ENCODE measurements at regions not wholly inside any gene's neighbourhood (a gene's known extent, or its start where the extent isn't known, plus 50 kb on each side); places are given as distances from the start of the nearest gene placed in this dataset.
"Not testable (repeated sequence)": the region's sequence is repeated elsewhere in the genome, so short reads cannot be mapped to it uniquely, and the experiment has no call there.

DNA sequence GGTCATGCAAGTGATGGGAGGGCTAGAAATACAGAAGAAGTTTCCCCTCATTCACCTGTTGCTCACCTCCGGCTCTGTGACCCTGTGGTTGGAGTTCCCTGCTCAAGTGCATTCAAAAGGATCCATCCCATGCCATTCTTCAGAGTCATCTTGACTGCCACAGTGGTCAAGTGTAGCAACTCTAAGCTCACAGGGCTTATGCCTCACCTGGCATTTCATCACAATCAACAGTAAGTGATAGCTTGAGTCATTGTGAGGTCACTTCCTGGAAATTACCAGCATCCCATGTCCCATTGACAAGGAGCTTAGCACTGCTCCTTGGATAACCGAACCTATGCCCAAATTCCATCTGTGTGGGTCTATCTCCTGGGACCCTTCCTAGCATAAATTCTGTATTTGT is 55.6 kb downstream of the OR4C45 start:
- DNase-seq (ENCODE audit: low spot score): no peak

DNA sequence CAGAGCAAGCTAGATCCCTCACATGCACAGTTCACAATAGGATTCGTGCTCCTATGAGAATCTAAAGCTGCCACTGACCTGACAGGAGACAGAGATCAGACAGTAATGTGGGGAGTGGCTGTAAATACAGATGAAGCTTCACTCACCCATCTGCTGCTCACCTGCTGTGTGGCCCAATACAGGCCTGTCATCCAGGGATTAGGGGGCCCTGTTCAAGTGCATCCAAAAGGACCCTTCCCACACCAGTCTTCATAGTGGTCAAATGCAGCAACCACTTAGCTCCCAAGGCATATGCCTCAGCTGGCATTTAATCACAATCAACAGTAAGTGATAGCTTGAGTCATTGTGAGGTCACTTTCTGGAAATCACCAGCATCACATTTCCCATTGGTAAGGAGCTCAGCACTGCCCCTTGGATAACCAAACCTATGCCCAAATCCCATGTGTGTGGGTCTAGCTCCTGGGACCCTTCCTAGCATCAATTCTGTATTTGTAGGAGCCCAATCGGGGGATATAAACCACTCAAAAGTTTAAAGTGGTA is 65.6 kb downstream of the OR4C45 start:
- no peak for DNase-seq (ENCODE audit: low spot score)

DNA sequence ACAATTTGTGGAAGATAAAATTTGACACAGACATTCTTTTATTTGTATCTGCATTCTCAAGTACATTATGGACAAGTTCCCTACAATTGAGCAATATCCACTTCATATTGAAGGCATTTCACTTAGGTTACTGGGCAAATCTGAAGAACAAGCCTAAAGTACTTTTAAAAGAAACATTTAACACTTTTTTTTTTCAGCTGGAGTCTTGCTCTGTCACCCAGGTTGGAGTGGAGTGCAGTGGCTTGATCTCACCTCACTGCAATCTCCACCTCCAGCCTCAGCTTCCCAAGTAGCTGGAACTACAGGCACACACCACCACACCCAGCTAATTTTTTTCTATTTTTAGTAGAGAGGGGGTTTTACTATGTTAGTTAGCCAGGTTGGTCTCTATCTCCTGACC is 70.2 kb downstream of the OR4C45 start:
- no peak for DNase-seq (ENCODE audit: low spot score)

DNA sequence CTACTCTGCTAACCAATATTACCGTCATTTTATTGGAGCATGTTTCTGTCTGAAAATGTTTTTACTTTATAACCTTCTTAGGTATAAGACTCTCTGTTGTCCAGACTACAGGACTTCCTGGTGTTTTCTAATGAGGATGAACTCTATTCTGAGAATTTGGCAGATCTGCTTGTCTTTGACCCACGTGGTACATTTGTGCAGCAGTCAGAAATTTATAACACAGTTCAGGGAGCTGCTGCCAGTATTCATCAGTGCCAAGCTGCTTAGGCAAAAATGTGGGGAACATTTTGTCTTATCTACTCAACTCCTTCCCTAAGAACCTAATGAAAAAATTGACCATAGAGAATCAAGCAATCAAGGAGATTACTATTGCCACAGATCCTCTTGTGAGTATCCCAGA is 108.0 kb downstream of the OR4C45 start:
- peak; percentile 11 for DNase-seq (ENCODE audit: low spot score)

DNA sequence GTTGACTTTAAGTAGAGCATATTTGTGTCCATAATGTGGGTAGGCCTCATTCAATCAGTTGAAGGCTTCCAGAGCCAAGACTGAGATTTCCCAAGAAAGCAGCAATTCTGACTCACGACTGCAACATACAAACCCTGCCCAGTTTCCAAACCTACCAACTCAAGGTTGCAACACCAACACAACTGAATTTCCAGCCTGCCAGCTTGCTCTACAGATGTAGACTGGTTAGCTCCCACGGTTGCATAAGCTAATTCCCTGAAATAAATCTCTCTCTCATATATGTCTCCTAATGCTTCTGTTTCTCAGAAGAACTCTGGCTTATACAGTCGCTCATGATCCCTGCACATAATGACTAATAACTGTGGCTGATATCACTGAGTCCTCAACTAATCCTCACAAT is 113.6 kb downstream of the OR4C45 start:
- DNase-seq (ENCODE audit: low spot score): not testable (repeated sequence)

DNA sequence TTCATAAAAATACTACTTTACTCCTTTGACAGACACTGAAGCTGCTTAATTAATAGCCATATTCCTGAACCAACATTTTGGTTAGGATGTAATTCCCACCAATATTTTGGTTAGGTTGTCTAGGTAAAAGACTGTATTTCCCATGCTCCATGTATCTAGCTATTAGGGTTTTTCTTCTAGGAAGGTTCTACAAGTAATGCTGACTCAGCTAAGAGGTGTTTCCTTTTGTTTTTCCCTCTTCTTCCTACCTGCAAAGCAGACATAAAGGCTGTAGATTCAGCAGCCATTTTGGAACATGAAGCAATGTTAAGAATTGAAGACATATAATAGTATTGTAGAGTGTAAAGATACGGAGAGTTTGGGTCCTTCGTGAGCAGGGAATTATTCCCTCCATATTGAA is 115.3 kb downstream of the OR4C45 start:
- not testable (repeated sequence) for DNase-seq (ENCODE audit: low spot score)

DNA sequence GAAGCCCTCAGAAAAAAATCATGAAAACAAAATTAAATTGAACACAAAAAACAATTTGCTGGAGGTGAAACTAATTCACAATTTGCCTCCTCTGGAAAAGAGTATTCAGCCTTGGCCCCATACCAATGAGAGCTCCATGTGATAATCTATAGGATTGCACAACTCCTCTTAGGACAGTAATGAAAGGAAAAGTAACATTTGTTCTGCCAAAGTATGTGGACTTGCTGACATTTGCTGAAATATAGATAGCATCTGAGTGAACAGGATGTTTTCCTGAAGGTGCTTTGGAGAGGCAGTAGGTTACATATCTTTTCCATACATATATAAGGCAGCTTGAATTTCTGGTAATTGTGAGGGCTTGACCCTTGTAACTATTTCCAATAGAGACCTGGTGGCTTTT is 122.8 kb downstream of the OR4C45 start:
- DNase-seq (ENCODE audit: low spot score): no peak

DNA sequence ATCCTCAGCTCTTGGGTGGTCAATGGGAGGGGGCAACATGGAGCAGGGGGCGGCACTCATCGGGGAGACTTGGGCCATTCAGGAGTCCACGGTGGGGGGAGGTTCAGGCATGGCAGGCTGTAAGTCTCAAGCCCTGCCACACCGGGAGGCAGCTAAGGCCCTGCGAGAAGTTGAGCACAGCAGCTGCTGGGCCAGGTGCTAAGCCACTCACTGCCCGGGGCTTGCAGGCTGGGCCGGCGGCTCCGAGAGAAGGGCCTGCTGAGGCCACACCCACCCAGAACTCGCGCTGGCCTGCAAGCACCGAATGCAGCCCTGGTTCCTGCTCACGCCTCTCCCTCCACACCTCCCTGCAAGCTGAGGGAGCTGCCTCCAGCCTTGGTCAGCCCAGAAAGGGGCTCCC is 131.4 kb downstream of the OR4C45 start:
- DNase-seq (ENCODE audit: low spot score): no peak

DNA sequence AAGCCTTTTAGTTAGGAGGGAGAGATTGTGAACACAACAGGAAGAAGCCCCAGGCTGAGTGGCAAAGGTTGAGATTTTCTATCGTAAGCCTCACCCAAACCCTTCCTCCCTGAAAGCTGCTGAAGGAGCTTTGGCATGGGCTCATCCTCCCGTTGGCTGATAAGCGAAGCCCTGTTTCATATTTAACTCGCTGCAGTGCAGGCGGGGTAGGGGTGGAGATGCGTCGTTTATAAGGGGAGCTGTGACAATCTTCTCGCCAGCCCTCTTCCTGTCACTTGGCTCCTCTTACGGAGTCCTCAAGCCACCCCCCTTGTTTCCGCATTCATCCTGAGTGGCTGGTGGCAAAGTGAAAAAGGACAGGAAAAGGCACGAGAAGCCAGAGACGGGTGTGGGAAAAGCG is 137.0 kb downstream of the OR4C45 start:
- no peak for DNase-seq (ENCODE audit: low spot score)

DNA sequence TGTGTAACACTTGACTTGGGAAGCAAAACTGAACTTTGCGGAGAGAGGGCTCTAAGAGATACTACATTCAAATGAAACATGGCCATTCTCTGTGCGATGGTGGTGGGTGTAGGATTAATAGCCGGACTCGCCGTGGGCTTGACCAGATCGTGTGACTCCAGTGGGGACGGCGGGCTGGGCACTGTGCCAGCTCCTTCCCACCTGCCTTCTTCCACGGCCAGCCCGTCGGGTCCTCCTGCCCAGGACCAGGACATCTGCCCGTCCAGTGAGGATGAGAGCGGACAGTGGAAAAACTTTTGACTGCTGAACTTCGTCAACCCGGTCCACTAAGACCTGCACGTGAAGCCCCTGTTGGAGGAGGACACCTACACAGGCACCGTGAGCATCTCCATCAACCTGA is 137.4 kb downstream of the OR4C45 start:
- no peak for DNase-seq (ENCODE audit: low spot score)

DNA sequence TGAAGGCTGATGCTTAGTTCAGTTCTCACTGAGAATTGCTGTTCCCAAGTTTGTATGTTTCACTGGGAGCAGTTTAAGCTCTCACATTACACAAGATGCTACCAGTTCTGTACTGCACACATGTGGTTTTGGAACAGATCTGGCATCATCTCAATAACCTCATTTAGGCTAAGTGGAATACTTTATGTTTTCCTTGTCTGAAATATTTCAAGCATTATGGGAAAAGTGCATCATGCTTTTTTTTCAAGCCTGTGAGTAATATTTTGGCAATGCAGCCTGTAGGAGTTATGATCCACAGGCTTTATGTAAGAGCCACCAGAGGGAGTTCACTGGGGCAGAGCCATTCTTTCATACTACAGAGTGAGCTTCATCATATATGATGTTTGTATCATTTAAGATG is 141.5 kb downstream of the OR4C45 start:
- DNase-seq (ENCODE audit: low spot score): no peak

DNA sequence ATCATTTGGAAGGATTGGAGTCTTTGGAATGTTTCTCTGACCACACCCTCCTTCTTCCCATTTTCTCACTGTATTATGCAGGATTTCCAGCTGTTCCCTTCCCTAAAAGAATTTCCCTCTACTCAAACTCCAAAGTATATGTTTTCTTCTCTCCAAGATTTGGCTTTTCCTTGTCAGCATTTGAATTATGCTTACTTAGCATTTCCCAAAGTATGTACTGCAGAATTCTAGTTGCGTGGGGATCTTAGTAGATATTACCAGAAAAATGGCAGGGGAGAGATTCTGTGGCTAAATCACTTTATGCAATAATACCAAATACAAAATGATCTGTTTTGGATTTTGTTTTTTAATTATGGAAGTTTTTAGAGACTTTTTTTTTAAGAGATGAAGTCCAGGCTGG is 142.3 kb downstream of the OR4C45 start:
- no peak for DNase-seq (ENCODE audit: low spot score)

DNA sequence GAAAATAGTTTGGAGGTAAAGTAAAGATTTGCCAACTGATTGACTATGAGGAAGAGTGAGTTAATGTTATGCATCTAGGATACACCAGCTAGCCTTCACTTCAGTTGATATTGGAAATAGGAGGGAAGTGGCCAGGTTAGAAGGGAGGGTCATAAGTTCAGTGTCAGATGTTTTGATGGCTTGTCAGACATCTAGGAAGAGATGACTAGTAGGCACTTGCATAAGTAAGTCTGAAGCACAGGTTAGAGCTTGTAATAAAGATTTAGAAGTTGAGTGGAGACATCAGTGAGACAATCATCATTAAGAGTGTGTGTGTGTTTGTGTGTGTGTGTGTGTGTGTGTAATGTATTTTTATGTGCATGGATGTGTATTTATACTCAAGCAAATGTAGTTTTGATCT is 146.1 kb downstream of the OR4C45 start:
- DNase-seq (ENCODE audit: low spot score): no peak

DNA sequence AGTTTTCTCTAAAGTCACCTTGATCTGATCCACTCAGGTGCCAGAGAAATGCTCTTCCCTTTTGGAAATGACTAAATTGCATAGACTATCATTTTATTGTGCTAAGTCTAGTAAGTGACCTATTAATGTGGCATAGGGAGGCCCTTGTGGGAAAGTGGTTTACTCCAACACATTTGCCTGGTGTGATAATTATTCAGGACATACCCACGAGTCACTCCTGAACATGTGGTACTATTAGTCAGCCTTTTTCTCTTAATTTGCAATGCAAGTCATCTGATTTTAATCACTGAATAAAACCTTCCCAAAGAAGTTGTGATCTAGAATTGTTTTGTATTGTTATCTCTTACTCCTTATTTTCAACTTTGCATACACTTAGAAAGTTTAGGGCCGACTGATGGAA is 148.7 kb downstream of the OR4C45 start:
- DNase-seq (ENCODE audit: low spot score): no peak

DNA sequence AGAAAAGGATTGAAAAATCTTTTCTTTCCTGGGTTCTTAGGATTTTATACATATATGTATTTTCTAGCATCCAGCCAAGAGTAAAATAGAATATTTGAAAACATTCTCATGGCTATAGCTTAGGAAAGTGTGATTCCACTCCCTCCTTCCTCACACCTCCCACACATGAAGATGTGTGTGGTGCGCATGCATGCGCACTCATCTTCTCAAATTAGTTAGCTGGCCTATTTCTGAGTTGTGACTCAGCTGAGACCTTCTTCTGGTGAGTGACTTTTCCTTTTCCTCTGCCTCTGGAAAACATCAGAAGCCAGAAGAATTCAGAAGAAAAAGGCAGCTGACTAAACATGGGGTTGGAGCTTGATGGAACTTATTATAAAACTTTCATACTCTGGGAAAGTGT is 149.8 kb downstream of the OR4C45 start:
- DNase-seq (ENCODE audit: low spot score): no peak

DNA sequence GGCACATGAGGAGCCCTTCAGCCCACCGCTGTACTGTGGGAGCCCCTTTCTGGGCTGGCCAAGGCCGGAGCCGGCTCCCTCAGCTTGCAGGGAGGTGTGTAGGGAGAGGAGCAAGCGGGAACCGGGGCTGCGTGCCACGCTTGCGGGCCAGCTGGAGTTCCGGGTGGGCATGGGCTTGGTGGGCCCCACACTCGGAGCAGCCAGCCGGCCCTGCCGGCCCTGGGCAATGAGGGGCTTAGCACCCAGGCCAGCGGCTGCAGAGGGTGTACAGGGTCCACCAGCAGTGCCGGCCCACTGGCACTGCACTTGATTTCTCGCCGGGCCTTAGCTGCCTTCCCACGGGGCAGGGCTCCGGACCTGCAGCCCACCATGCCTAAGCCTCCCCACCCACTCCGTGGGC is 150.5 kb downstream of the OR4C45 start:
- not testable (repeated sequence) for DNase-seq (ENCODE audit: low spot score)

DNA sequence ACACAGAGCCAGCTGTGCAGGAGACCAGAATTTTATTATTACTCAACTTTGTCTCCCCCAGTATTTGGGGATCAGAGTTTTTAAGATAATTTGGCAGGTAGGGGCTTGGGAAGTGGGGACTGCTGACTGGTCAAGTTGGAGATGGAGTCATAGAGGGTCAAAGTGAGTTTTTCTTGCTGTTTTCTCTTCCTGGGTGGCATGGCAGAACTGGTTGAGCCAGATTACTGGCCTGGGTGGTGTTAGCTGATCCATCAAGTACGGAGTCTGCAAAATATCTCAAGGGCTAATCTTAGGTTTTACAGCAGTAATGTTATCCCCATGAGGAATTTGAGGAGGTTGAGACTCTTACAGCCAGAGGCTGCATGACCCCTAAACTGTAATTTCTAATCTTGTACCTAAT is 153.5 kb downstream of the OR4C45 start:
- DNase-seq (ENCODE audit: low spot score): no peak

DNA sequence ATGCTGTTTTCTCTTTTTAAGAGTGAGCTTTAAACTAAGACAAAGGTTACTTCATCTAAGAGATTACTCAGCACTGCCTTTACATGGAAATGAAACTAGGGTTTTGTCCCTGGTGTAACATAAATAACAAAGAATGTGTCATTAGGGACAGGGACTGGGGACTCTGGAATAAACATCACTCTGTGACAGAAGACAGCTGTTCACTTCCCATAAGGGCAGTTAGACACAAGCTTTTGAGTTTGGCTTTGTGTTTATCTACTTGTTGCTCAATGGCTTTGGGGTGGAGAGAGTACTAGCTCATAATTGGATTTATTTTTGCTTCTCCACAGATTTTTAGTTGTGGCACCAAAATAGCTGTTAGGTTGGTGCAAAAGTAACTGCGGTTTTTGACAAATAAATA is 154.5 kb downstream of the OR4C45 start:
- no peak for DNase-seq (ENCODE audit: low spot score)

DNA sequence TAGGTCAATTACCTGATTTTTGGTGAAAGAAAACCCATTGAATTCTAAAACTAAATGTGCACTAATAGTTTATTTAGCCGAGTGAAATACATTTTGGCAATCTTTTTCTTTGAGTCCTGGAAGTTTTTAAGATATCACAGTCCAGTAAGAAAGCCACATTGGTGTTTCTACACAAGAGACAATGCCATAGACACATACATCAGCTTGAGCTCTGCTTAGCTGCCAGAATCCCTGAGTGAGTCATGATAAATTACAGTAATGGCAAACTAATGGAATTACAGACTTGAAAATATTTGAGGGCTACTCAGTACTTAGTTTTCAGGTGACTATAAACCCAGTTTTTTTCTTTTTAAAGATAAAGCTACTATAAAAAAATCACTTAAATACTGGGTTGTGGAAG is 155.4 kb downstream of the OR4C45 start:
- no peak for DNase-seq (ENCODE audit: low spot score)

DNA sequence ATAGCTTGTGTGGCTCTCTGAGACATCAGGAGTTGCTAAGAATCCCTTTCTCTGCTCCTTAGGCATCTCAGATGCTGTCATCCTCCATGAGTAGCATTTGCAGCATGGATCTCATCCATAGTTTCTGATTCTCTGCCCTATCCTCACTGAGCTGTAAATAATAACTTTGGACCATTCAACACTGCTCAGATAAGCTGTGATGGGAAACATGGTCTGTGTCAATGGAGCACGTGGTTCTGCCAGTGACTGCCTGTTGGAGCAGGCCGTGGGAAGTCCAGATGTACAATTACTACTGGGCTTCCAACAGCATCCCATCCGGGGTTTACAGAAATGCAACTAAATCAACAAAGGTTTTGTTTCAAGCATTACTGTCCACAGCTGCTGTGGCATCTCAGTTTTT is 160.1 kb downstream of the OR4C45 start:
- no peak for DNase-seq (ENCODE audit: low spot score)

DNA sequence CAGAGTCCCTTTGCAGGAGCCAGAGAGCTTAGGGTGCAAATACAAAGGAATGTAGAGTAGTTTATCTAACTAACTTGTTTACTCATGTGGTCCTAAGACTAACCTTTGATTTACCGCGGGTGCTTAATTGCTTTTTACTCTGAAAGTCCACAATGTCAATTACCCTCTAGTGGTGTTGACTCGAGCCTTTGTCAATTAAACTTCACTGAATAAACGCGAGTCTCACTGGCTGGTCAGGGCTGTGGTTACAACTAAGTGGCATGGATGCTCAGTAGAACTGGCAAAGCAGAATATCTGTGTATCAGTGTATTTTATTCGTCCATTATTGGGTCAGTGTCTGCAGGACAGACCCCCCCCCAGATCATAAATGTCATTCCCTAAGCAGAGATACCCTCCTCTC is 181.7 kb downstream of the OR4C45 start:
- no peak for DNase-seq (ENCODE audit: low spot score)

DNA sequence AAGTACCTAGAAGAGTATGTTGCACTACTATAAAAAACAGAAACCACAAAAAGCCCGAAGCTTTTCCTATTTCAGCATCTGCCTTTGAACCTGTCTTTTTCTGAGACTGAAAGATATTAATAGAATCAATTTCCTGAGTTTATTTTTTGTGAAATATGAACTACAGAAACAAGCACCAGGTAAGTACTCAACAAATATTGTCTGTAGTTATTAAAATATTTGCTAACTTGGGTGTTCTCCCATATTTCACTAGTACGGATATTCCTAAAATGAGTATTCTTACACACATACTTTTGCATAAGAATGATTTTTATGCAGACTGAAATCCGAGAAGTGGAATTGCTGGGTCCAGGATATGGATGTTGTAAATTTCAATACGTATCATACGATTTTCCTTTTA is 188.0 kb downstream of the OR4C45 start:
- no peak for DNase-seq (ENCODE audit: low spot score)

DNA sequence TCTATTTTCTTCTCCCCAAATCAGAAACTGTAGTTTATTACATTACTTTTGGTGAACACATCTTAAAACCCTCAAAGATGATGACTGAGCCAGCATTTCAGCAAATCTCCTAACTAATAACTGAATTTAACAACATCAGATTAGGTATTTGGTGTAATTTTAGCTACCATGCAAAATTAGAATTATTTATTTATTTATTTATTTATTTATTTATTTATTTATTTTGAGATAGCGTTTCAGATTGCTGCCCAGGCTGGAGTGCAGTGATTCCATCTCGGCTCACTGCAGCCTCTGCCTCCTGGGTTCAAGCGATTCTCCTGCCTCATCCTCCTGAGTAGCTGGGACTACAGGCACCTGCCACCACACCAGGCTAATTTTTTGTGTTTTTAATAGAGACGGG is 205.7 kb downstream of the OR4C45 start:
- DNase-seq (ENCODE audit: low spot score): not testable (repeated sequence)

DNA sequence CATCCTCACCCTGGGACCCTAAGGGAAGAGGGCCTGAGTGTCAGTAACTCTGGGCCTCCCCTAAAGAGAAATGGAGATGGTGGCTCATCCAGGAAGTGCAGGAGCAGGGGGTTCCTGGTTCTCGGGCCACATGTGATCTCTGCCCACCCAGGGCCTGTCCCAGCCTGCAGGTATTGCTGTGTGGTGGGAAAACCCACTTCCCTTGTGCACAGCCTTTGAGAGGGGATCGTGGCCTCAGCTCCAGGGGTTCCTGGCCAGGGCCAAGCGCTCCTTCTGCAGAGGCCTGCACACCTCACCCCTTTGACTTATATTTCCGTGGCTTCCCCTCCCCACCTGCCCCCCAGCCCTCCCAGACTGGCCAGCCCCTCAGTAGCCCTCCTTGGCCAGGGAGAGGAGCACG is 213.5 kb downstream of the OR4C45 start:
- no peak for DNase-seq (ENCODE audit: low spot score)

DNA sequence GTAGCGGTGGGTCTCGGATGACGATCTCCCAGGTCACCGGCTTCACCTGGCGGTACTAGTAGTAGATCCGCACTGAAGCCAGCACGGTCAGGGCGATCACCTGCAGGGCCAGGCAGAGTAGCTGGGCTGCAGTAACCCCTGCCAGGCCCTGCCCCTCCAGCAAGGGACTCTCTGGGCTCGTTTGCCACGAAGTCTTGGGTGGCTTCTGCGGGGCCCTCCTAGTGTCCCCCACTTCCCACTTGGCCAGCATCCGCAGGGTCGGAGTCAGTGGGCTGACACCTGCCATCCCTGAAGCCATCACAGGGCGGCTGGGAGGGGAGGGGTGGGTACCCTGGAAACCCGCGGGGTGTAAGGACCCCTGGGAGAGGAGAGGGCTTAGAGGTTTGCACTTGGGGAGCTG is 214.0 kb downstream of the OR4C45 start:
- no peak for DNase-seq (ENCODE audit: low spot score)
